ENCODE measurements at regions not wholly inside any gene's neighbourhood (a gene's known extent, or its start where the extent isn't known, plus 50 kb on each side); places are given as distances from the start of the nearest gene placed in this dataset.

- no peak overlapping the region for H3K27ac ChIP-seq (replicated peaks)
- no peaks in the 10 kb centered on the region for H3K27me3 ChIP-seq (ENCODE audit: insufficient read depth, poor library complexity, severe bottlenecking)
- DNase-seq (ENCODE audit: low read depth in 1 of 2, low spot score in 1 of 2) = no peak
Observed at GRCh38 chr16:66166490-66166889, 200.0 kb upstream of the CDH5 start.

GRCh38 chr16:66165879-66166278, 200.6 kb upstream of the CDH5 start:
- Histone ChIP-seq H3K27me3 (ENCODE audit: insufficient read depth, poor library complexity, severe bottlenecking) (no peaks in the 10 kb centered on the region), H3K27ac (replicated peaks) (no peak overlapping the region), H3K4me3 (replicated peaks; ENCODE audit: insufficient read depth, low read length) (no peak overlapping the region)
- TF ChIP-seq CTCF (IDR thresholded peaks at IDR 0.05; ENCODE audit: insufficient read depth, low read length) (no peak), GABPA (IDR thresholded peaks at IDR 0.05; ENCODE audit: low read depth) (no peak), SPI1 (IDR thresholded peaks at IDR 0.05; ENCODE audit: borderline replicate concordance, low read depth) (no peak), POLR2AphosphoS5 (IDR thresholded peaks at IDR 0.05; ENCODE audit: low read depth) (no peak), REST (IDR thresholded peaks at IDR 0.05; ENCODE audit: insufficient replicate concordance, low read depth) (no peak)
- no peak for DNase-seq (ENCODE audit: low read depth in 1 of 2, low spot score in 1 of 2)

More at GRCh38 chr16:66166490-66166889, 200.0 kb upstream of the CDH5 start:
- H3K4me3 ChIP-seq (replicated peaks; ENCODE audit: insufficient read depth, low read length) = no peak overlapping the region
- TF ChIP-seq REST (IDR thresholded peaks at IDR 0.05; ENCODE audit: insufficient replicate concordance, low read depth) = no peak
- no peak for TF ChIP-seq POLR2AphosphoS5 (IDR thresholded peaks at IDR 0.05; ENCODE audit: low read depth)
- no peak for TF ChIP-seq GABPA (IDR thresholded peaks at IDR 0.05; ENCODE audit: low read depth)
- no peak for TF ChIP-seq CTCF (IDR thresholded peaks at IDR 0.05; ENCODE audit: insufficient read depth, low read length)
- TF ChIP-seq SPI1 (IDR thresholded peaks at IDR 0.05; ENCODE audit: borderline replicate concordance, low read depth) = no peak

- Histone ChIP-seq H3K4me3 (replicated peaks; ENCODE audit: insufficient read depth, low read length) (no peak overlapping the region), H3K27me3 (ENCODE audit: insufficient read depth, poor library complexity, severe bottlenecking) (no peaks in the 10 kb centered on the region), H3K27ac (replicated peaks) (no peak overlapping the region)
- no peak for TF ChIP-seq GABPA (IDR thresholded peaks at IDR 0.05; ENCODE audit: low read depth)
- TF ChIP-seq CTCF (IDR thresholded peaks at IDR 0.05; ENCODE audit: insufficient read depth, low read length) = no peak
- TF ChIP-seq REST (IDR thresholded peaks at IDR 0.05; ENCODE audit: insufficient replicate concordance, low read depth) = no peak
- no peak for TF ChIP-seq SPI1 (IDR thresholded peaks at IDR 0.05; ENCODE audit: borderline replicate concordance, low read depth)
- no peak for TF ChIP-seq POLR2AphosphoS5 (IDR thresholded peaks at IDR 0.05; ENCODE audit: low read depth)
- DNase-seq (ENCODE audit: low read depth in 1 of 2, low spot score in 1 of 2) = no peak
Observed at GRCh38 chr16:66164581-66165247, 201.8 kb upstream of the CDH5 start.
